ENCODE measurements at regions not wholly inside any gene's neighbourhood (a gene's known extent, or its start where the extent isn't known, plus 50 kb on each side); places are given as distances from the start of the nearest gene placed in this dataset.

GRCh38 chr5:57111993-57112392 is 61.9 kb upstream of the GPBP1 start:
- Histone ChIP-seq H2AFZ (ENCODE audit: low read depth, low read length) (no peak overlapping the region), H3K9ac (ENCODE audit: low read length) (no peak overlapping the region), H3K4me2 (ENCODE audit: low read length) (no peak overlapping the region), H3K27ac (ENCODE audit: low read length) (no peak overlapping the region), H3K9me2 (ENCODE audit: insufficient read depth, low read length) (no peaks in the 10 kb centered on the region), H3K79me2 (replicated peaks; ENCODE audit: insufficient read depth, low read length) (no peaks in the 10 kb centered on the region), H3K27me3 (ENCODE audit: insufficient read depth, low read depth, low read length) (no peaks in the 10 kb centered on the region), H3F3A (ENCODE audit: insufficient read depth, low read length, poor library complexity, severe bottlenecking) (no peaks in the 10 kb centered on the region), H3K9me3 (ENCODE audit: low read length) (no peaks in the 10 kb centered on the region), H3K4me3 (ENCODE audit: low read length) (no peak overlapping the region), H3K36me3 (ENCODE audit: insufficient read depth, low read length) (no peaks in the 10 kb centered on the region), H4K20me1 (ENCODE audit: insufficient read depth) (no peaks in the 10 kb centered on the region)
- TF ChIP-seq REST (IDR thresholded peaks at IDR 0.05; ENCODE audit: borderline replicate concordance) (no peak), POLR2AphosphoS5 (IDR thresholded peaks at IDR 0.05) (no peak)

DNA sequence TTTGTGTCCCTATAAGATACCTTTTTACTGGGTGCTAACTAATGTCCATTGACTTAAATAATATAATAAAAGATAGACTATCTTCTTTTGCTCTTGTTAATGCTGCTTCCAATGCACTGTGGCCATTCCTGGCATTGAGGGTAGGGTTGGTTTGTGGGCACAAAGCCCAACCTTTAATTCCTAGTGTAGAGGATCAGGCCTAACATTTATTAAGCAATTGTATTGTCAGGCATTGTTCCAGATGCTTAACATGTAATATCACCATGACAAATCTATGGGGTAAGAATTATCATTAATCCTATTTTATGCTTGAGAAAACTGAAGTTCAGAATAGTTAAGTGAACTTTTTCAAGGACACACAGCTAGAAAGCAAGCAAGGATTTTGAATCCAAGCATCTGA is 60.4 kb upstream of the GPBP1 start:
- H3K4me2 ChIP-seq (ENCODE audit: low read length): no peak overlapping the region
- H3K27me3 ChIP-seq (ENCODE audit: insufficient read depth, low read depth, low read length): no peaks in the 10 kb centered on the region
- no peak overlapping the region for H3K9ac ChIP-seq (ENCODE audit: low read length)
- no peaks in the 10 kb centered on the region for H4K20me1 ChIP-seq (ENCODE audit: insufficient read depth)
- H3K4me3 ChIP-seq (ENCODE audit: low read length): no peak overlapping the region
- no peak for TF ChIP-seq SMC3 (conservative IDR thresholded peaks at IDR 0.05; ENCODE audit: poor library complexity)
- no peak for TF ChIP-seq TAF1 (IDR thresholded peaks at IDR 0.05; ENCODE audit: low read depth)
- TF ChIP-seq EZH2 (IDR thresholded peaks at IDR 0.05; ENCODE audit: borderline replicate concordance, insufficient read depth, low read length, poor library complexity, severe bottlenecking): no peak
- TF ChIP-seq POLR2AphosphoS5 (IDR thresholded peaks at IDR 0.05): no peak
- TF ChIP-seq REST (IDR thresholded peaks at IDR 0.05; ENCODE audit: borderline replicate concordance): no peak
- TF ChIP-seq CTCF (IDR thresholded peaks at IDR 0.05; ENCODE audit: poor library complexity, severe bottlenecking): no peak
- TF ChIP-seq RAD21 (conservative IDR thresholded peaks at IDR 0.05): no peak
- no peak for TF ChIP-seq MXI1 (conservative IDR thresholded peaks at IDR 0.05; ENCODE audit: poor library complexity, severe bottlenecking)
- no peak for TF ChIP-seq EP300 (conservative IDR thresholded peaks at IDR 0.05; ENCODE audit: poor library complexity, severe bottlenecking)
- H3K27ac ChIP-seq (ENCODE audit: low read length): no peak overlapping the region
- H2AFZ ChIP-seq (ENCODE audit: low read depth, low read length): no peak overlapping the region
- H3K9me2 ChIP-seq (ENCODE audit: insufficient read depth, low read length): no peaks in the 10 kb centered on the region
- H3K79me2 ChIP-seq (replicated peaks; ENCODE audit: insufficient read depth, low read length): no peaks in the 10 kb centered on the region
- H3K36me3 ChIP-seq (ENCODE audit: insufficient read depth, low read length): no peaks in the 10 kb centered on the region
- no peaks in the 10 kb centered on the region for H3K9me3 ChIP-seq (ENCODE audit: low read length)
- no peaks in the 10 kb centered on the region for H3F3A ChIP-seq (ENCODE audit: insufficient read depth, low read length, poor library complexity, severe bottlenecking)
